Left lung (tissue), 4 donors: ENCODE measurements at regions not wholly inside any gene's neighbourhood (a gene's known extent, or its start where the extent isn't known, plus 50 kb on each side); places are given as distances from the start of the nearest gene placed in this dataset.
A peak's percentile ranks its signal among the peaks of the same experiment; 100 is the strongest.

ENCODE experiments used
- ATAC-seq: fragments of 200-7000 bp; cut with Tn5 transposase; one replicate; pipeline ENCODE4 v1.9.1; 2020; ENCODE audit warnings: moderate library complexity
- DNase-seq, 4 donors: peaks; one replicate each; pipeline ENCODE4 v3.0.0-alpha.2; 2013 to 2020
- H3K27ac ChIP-seq, 2 donors: fragments of 200-600 bp; sonication (generic) in 1 of 2; one replicate each; pipeline versions ENCODE4 v1.5.0 to v1.8.0; 2020 to 2021
- H3K27me3 ChIP-seq, 2 donors: fragments of 200-600 bp; sonication (generic) in 1 of 2; one replicate each; pipeline versions ENCODE4 v1.5.0 to v1.8.0; 2020 to 2021
- H3K36me3 ChIP-seq, 2 donors: fragments of 200-600 bp; sonication (generic) in 1 of 2; one replicate each; pipeline versions ENCODE4 v1.5.0 to v1.8.0; 2020 to 2021
- H3K4me1 ChIP-seq, 2 donors: fragments of 200-600 bp; one replicate each; pipeline ENCODE4 v1.8.0; 2021
- H3K4me3 ChIP-seq, 2 donors: fragments of 200-600 bp; sonication (generic) in 1 of 2; one replicate each; pipeline versions ENCODE4 v1.5.0 to v1.8.0; 2020 to 2021; ENCODE audit warnings: mild to moderate bottlenecking in 1 of 2
- H3K9me3 ChIP-seq, 2 donors: fragments of 200-600 bp; sonication (generic) in 1 of 2; one replicate each; pipeline versions ENCODE4 v1.5.0 to v1.8.0; 2020 to 2021
- CTCF ChIP-seq, 2 donors: fragments of 200-600 bp; sonication (generic) in 1 of 2; IDR thresholded peaks; one replicate each; pipeline versions ENCODE4 v1.5.0 to v1.8.0; 2021; ENCODE audit warnings: antibody characterized with exemption in 2 of 2
- intact Hi-C, 2 donors: fragments of 100-400 bp; cut with DNase I; formaldehyde crosslinking; loops; one replicate each; pipeline versions ENCODE4 v1.11.2 to v1.14.2; 2022
- donor health status: DM: no; HTN: yes; CAD: no.
- donor health status: DM: no; HTN: no; CAD: no.

GRCh38 chr5:124460642-124461041 lies 285.8 kb downstream of the ZNF608 start:
- Histone ChIP-seq H3K4me3 (no peak overlapping the region), H3K27ac (no peak overlapping the region), H3K4me1 (no peaks in the 10 kb centered on the region), H3K27me3 (no peaks in the 10 kb centered on the region), H3K36me3 (no peaks in the 10 kb centered on the region), H3K9me3 (peaks cover 0 to 12% of the 10 kb centered on the region in 2 donors)
- intact Hi-C loops, result no loop called here
- TF ChIP-seq CTCF (IDR thresholded peaks at IDR 0.05), result no peak
- DNase-seq (no peak), ATAC-seq (no peak)

GRCh38 chr5:124459984-124460383 lies 286.5 kb downstream of the ZNF608 start:
- DNase-seq, result peak in 2 of 4 donors; percentile 43 to 66
- Histone ChIP-seq H3K9me3 (peaks cover 0 to 12% of the 10 kb centered on the region in 2 donors), H3K27ac (no peak overlapping the region), H3K36me3 (no peaks in the 10 kb centered on the region), H3K4me3 (no peak overlapping the region), H3K27me3 (no peaks in the 10 kb centered on the region), H3K4me1 (no peaks in the 10 kb centered on the region)
- TF ChIP-seq CTCF (IDR thresholded peaks at IDR 0.05), result no peak
- ATAC-seq, result no peak
- intact Hi-C loops, result no loop called here

- H3K9me3 ChIP-seq, result peaks cover 0 to 12% of the 10 kb centered on the region in 2 donors
- H3K27me3 ChIP-seq, result no peaks in the 10 kb centered on the region
- no peak overlapping the region for H3K4me3 ChIP-seq
- DNase-seq (no peak), ATAC-seq (no peak)
- peaks cover 0 to 3% of the 10 kb centered on the region in 2 donors for H3K4me1 ChIP-seq
- no peaks in the 10 kb centered on the region for H3K36me3 ChIP-seq
- intact Hi-C loops, result no loop called here
- no peak for TF ChIP-seq CTCF (IDR thresholded peaks at IDR 0.05)
- H3K27ac ChIP-seq, result no peak overlapping the region
Observed at GRCh38 chr5:124457901-124458300, 288.5 kb downstream of the ZNF608 start.

GRCh38 chr5:124457101-124457500 lies 289.3 kb downstream of the ZNF608 start:
- H3K27ac ChIP-seq, result no peak overlapping the region
- ATAC-seq, result no peak
- intact Hi-C loops, result no loop called here
- no peak overlapping the region for H3K4me3 ChIP-seq
- peaks cover 0 to 3% of the 10 kb centered on the region in 2 donors for H3K4me1 ChIP-seq
- no peak for DNase-seq
- no peaks in the 10 kb centered on the region for H3K27me3 ChIP-seq
- peaks cover 0 to 12% of the 10 kb centered on the region in 2 donors for H3K9me3 ChIP-seq
- H3K36me3 ChIP-seq, result no peaks in the 10 kb centered on the region
- no peak for TF ChIP-seq CTCF (IDR thresholded peaks at IDR 0.05)

GRCh38 chr5:124456249-124456648 lies 290.2 kb downstream of the ZNF608 start:
- no peaks in the 10 kb centered on the region for H3K27me3 ChIP-seq
- DNase-seq (no peak), ATAC-seq (no peak)
- TF ChIP-seq CTCF (IDR thresholded peaks at IDR 0.05), result no peak
- H3K4me3 ChIP-seq, result no peak overlapping the region
- H3K4me1 ChIP-seq, result peaks cover 0 to 3% of the 10 kb centered on the region in 2 donors
- intact Hi-C loops, result no loop called here
- H3K9me3 ChIP-seq, result peaks cover 0 to 12% of the 10 kb centered on the region in 2 donors
- no peak overlapping the region for H3K27ac ChIP-seq
- H3K36me3 ChIP-seq, result no peaks in the 10 kb centered on the region
